ENCODE measurements at regions not wholly inside any gene's neighbourhood (a gene's known extent, or its start where the extent isn't known, plus 50 kb on each side); places are given as distances from the start of the nearest gene placed in this dataset.

DNA sequence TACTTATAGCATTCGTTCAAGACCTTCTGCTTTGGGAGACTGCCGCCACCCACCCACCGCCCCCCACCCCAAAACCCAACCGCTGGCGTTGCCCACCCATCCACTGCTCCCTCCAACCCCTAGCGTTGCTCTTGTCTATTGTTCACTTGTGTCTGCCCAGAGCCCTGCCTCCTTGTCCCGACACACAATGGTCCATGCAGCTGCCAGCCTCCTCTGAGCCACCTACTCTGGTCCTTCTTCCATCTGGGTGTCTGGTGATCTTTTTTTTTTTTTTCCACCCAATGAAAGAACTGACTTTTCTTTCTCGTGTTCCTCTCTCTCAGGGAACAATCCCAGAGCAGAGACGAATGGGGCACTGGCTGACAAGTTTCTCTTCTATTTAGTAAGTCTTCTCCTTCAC, 256.0 kb upstream of the SESN3 start:
- TF ChIP-seq POLR2AphosphoS5 (IDR thresholded peaks at IDR 0.05; ENCODE audit: low read depth, low read length) = no peak
- TF ChIP-seq SIN3A (IDR thresholded peaks at IDR 0.05; ENCODE audit: borderline replicate concordance, insufficient read depth, low read length) = no peak
- TF ChIP-seq, protein P1, sequence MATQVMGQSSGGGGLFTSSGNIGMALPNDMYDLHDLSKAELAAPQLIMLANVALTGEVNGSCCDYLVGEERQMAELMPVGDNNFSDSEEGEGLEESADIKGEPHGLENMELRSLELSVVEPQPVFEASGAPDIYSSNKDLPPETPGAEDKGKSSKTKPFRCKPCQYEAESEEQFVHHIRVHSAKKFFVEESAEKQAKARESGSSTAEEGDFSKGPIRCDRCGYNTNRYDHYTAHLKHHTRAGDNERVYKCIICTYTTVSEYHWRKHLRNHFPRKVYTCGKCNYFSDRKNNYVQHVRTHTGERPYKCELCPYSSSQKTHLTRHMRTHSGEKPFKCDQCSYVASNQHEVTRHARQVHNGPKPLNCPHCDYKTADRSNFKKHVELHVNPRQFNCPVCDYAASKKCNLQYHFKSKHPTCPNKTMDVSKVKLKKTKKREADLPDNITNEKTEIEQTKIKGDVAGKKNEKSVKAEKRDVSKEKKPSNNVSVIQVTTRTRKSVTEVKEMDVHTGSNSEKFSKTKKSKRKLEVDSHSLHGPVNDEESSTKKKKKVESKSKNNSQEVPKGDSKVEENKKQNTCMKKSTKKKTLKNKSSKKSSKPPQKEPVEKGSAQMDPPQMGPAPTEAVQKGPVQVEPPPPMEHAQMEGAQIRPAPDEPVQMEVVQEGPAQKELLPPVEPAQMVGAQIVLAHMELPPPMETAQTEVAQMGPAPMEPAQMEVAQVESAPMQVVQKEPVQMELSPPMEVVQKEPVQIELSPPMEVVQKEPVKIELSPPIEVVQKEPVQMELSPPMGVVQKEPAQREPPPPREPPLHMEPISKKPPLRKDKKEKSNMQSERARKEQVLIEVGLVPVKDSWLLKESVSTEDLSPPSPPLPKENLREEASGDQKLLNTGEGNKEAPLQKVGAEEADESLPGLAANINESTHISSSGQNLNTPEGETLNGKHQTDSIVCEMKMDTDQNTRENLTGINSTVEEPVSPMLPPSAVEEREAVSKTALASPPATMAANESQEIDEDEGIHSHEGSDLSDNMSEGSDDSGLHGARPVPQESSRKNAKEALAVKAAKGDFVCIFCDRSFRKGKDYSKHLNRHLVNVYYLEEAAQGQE (IDR thresholded peaks at IDR 0.05; ENCODE audit: insufficient read depth in 1 of 2, low read depth in 2 of 2, low read length in 2 of 2) = no peak
